ENCODE measurements at regions not wholly inside any gene's neighbourhood (a gene's known extent, or its start where the extent isn't known, plus 50 kb on each side); places are given as distances from the start of the nearest gene placed in this dataset.
A peak's percentile ranks its signal among the peaks of the same experiment; 100 is the strongest.
"Not testable (repeated sequence)": the region's sequence is repeated elsewhere in the genome, so short reads cannot be mapped to it uniquely, and the experiment has no call there.

DNA sequence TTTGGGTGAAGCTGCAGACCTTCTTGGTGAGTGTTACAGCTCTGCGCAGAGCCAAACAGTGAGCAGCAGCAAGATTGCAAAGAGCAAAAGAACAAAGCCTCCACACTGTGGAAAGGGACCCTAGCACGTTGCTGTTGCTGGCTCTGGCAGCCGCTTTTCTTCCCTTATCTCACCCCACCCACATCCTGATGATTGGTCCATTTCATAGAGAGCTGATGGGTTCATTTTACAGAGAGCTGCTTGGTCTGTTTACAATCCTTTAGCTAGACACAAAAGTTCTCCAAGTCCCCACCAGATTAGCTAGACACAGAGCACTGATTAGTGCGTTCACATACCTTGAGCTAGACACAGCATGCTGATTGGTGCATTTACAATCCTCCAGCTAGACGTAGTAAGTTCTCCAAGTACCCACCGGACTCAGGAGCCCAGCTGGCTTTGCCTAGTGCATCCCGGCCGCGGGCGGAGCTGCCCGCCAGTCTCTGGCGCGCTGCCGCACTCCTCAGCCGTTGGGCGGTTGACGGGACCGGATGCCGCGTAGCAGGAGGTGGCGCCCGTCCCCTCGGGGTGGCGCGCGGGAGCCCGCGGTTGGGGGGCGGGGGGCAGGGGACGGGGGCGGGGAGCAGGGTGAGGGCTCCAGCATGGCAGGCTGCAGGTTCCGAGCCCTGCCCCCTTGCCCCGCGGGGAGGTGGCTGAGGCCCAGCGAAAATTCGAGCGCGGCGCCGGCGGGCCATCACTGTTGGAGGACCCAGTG lies 201.4 kb upstream of the C1QTNF3 start:
- not testable (repeated sequence) for H3K4me1 Mint-ChIP-seq (ENCODE audit: low read depth); H3K27me3 Mint-ChIP-seq (ENCODE audit: low read depth); H3K9me3 Mint-ChIP-seq (ENCODE audit: low read depth); H3K36me3 Mint-ChIP-seq (ENCODE audit: low read depth)
- Mint-ChIP-seq H3K4me3 (ENCODE audit: unreplicated experiment) (peak overlapping the region; percentile 73), H3K27ac (ENCODE audit: unreplicated experiment) (peak overlapping the region; percentile 94)
- DNase-seq (ENCODE audit: low spot score): peak; percentile 59

DNA sequence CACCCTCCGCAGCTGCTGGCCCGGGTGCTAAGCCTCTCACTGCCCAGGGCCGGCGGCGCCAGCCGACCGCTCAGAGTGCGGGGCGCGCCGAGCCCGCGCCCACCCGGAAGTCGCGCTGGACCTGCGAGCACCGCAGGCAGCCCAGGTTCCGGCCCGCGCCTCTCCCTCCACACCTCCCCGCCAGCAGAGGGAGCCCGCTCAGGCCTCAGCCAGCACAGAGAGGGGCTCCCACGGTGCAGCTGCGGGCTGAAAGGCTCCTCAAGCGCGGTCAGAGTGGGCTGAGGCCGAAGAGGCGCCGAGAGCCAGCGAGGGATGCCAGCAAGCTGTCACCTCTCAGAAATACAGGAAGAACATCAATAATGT lies 202.0 kb upstream of the C1QTNF3 start:
- H3K4me1 Mint-ChIP-seq (ENCODE audit: low read depth); H3K27ac Mint-ChIP-seq (ENCODE audit: unreplicated experiment); H3K27me3 Mint-ChIP-seq (ENCODE audit: low read depth); H3K4me3 Mint-ChIP-seq (ENCODE audit: unreplicated experiment); DNase-seq (ENCODE audit: low spot score); H3K9me3 Mint-ChIP-seq (ENCODE audit: low read depth); H3K36me3 Mint-ChIP-seq (ENCODE audit: low read depth): not testable (repeated sequence)

DNA sequence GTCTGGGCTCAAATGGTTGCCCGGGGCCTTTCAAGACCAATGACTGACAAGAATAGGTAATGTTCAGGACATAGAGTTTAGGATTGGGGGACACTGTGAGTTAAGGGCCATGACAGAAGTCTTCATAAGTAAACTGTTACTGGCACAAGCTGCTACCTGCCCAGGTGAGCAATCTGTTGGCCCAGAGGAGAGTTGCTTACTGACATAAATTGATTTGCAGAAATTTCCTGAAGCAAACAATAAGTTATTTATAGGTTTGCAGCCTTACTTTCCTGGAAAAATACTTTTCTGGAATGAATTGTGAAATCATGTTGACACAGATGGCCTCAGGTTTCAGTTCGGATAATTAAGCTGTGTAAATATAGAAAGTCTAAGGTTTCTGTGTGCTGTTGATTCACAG lies 202.8 kb upstream of the C1QTNF3 start:
- H3K9me3 Mint-ChIP-seq (ENCODE audit: low read depth); H3K27ac Mint-ChIP-seq (ENCODE audit: unreplicated experiment); H3K27me3 Mint-ChIP-seq (ENCODE audit: low read depth); DNase-seq (ENCODE audit: low spot score); H3K4me1 Mint-ChIP-seq (ENCODE audit: low read depth); H3K36me3 Mint-ChIP-seq (ENCODE audit: low read depth): not testable (repeated sequence)
- H3K4me3 Mint-ChIP-seq (ENCODE audit: unreplicated experiment): peak overlapping the region; percentile 35

DNA sequence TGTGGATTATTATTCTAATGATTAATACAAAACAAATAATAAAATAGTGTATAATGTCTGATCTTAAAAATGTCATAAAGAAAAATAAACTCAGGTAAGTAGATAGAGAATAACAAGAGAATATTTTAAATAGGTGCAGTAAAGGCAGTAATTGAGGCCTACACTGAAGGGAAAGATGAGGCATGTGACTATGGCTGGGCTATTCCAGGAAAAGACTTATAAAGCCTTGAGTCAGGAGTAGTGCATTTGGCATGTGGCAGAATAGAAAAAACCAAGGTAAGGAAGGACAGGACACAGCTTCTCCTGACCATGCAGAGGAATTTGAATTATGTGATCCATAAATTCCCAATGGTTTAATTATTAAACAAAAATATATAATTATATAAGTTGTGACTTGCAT lies 215.6 kb upstream of the C1QTNF3 start:
- not testable (repeated sequence) for H3K27me3 Mint-ChIP-seq (ENCODE audit: low read depth); H3K36me3 Mint-ChIP-seq (ENCODE audit: low read depth); H3K4me3 Mint-ChIP-seq (ENCODE audit: unreplicated experiment); H3K27ac Mint-ChIP-seq (ENCODE audit: unreplicated experiment); DNase-seq (ENCODE audit: low spot score); H3K4me1 Mint-ChIP-seq (ENCODE audit: low read depth); H3K9me3 Mint-ChIP-seq (ENCODE audit: low read depth)

DNA sequence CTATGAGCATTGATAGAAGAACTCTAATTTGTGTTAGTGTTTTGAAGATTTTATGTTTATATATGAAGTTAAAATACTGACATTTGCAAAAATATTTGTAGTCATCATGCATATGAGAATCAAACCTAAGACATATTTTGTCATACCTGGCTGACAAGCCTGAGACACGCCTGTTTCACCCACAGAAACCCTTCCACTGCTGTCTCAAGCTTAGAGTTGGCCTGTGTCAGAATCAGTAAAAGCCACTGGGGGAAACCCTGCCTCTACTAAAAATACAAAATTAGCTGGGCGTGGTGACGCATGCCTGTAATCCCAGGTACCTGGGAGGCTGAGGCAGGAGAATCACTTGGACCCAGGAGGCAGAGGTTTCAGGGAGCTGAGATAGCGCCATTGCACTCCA lies 218.0 kb upstream of the C1QTNF3 start:
- not testable (repeated sequence) for H3K27ac Mint-ChIP-seq (ENCODE audit: unreplicated experiment); H3K9me3 Mint-ChIP-seq (ENCODE audit: low read depth); DNase-seq (ENCODE audit: low spot score); H3K27me3 Mint-ChIP-seq (ENCODE audit: low read depth); H3K36me3 Mint-ChIP-seq (ENCODE audit: low read depth); H3K4me1 Mint-ChIP-seq (ENCODE audit: low read depth); H3K4me3 Mint-ChIP-seq (ENCODE audit: unreplicated experiment)

DNA sequence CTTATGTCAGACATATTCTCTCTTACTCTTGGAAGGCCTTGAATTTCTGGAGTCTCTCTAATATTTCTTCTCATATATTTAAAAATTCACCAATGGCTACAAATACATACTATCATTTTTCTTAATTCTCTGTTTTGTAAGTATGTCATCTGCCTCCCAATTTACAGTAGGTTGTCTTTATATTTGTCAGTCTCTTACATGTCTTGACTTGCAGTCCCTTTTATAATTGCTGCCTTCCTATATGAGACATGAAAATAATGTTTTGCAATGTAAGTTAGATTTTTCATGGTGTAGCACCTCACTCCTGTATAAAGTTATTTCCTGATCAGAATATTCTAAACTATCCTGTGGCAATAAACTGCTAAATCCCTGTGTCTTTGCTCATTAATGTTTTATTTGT lies 223.1 kb upstream of the C1QTNF3 start:
- not testable (repeated sequence) for DNase-seq (ENCODE audit: low spot score); H3K9me3 Mint-ChIP-seq (ENCODE audit: low read depth); H3K27ac Mint-ChIP-seq (ENCODE audit: unreplicated experiment); H3K36me3 Mint-ChIP-seq (ENCODE audit: low read depth); H3K4me3 Mint-ChIP-seq (ENCODE audit: unreplicated experiment); H3K4me1 Mint-ChIP-seq (ENCODE audit: low read depth); H3K27me3 Mint-ChIP-seq (ENCODE audit: low read depth)

DNA sequence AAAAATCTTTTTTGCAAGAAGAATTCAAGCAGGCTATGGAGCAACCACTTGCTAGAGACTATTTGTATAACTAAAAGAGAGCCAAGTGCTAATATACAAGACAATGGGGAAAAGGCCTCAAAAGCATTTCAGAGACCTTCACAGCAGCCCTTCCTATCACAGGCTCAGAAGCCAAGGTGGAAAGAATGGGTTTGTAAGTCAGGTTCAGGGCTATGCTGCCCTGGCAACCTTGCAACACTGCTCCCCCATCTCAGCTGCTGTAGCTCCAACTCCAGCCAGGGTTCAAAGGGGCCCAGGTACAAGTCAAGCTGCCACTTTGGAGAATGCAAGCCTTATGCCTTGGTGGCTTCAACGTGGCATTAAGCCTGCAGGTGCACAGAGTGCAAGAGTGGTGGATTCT lies 253.7 kb upstream of the C1QTNF3 start:
- not testable (repeated sequence) for H3K27me3 Mint-ChIP-seq (ENCODE audit: low read depth); H3K36me3 Mint-ChIP-seq (ENCODE audit: low read depth); H3K27ac Mint-ChIP-seq (ENCODE audit: unreplicated experiment)

DNA sequence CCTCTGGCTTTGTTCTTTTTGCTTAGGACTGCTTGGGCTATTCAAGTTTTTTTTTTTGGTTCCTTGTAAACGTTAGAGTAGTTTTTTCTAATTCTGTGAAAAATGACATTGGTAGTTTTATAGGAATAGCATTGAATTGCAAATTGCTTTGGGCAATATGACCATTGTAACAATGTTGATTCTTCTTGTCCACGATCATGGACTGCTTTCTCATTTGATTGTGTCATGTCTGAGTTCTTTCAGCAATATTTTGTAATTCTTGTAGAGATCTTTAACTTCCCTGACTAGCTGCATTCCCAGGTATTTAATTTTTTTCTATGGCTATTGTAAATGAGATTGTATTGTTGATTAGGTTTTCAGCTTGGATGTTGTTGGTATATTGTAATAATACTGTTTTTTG lies 286.2 kb upstream of the C1QTNF3 start:
- not testable (repeated sequence) for H3K36me3 Mint-ChIP-seq (ENCODE audit: low read depth); H3K27me3 Mint-ChIP-seq (ENCODE audit: low read depth); H3K27ac Mint-ChIP-seq (ENCODE audit: unreplicated experiment); H3K4me3 Mint-ChIP-seq (ENCODE audit: unreplicated experiment); H3K9me3 Mint-ChIP-seq (ENCODE audit: low read depth); DNase-seq (ENCODE audit: low spot score); H3K4me1 Mint-ChIP-seq (ENCODE audit: low read depth)

More for the DNA sequence above, 253.7 kb upstream of the C1QTNF3 start:
- not testable (repeated sequence) for H3K9me3 Mint-ChIP-seq (ENCODE audit: low read depth); DNase-seq (ENCODE audit: low spot score); H3K4me3 Mint-ChIP-seq (ENCODE audit: unreplicated experiment); H3K4me1 Mint-ChIP-seq (ENCODE audit: low read depth)

DNA sequence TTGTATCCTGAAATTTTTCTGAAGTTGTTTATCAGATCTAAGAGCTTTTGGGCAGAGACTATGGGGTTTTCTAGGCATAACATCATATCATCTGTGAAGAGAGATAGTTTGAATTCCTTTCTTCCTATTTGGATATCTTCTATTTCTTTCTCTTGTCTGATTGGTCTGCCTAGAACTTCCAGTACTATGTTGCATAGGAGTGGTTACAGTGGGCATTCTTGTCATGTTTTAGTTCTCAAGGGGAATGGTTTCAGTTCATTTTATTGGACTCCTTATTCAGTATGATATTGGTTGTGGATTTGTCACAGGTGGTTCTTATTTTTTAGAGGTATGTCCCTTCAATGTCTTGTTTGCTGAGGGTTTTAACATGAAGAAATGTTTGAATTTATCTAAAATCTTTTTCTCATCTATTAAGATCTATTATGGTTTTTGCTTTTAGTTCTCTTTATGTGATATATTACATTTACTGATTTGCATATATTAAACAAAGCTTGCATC lies 286.6 kb upstream of the C1QTNF3 start:
- H3K27ac Mint-ChIP-seq (ENCODE audit: unreplicated experiment); DNase-seq (ENCODE audit: low spot score); H3K27me3 Mint-ChIP-seq (ENCODE audit: low read depth); H3K4me1 Mint-ChIP-seq (ENCODE audit: low read depth); H3K36me3 Mint-ChIP-seq (ENCODE audit: low read depth); H3K9me3 Mint-ChIP-seq (ENCODE audit: low read depth); H3K4me3 Mint-ChIP-seq (ENCODE audit: unreplicated experiment): not testable (repeated sequence)

DNA sequence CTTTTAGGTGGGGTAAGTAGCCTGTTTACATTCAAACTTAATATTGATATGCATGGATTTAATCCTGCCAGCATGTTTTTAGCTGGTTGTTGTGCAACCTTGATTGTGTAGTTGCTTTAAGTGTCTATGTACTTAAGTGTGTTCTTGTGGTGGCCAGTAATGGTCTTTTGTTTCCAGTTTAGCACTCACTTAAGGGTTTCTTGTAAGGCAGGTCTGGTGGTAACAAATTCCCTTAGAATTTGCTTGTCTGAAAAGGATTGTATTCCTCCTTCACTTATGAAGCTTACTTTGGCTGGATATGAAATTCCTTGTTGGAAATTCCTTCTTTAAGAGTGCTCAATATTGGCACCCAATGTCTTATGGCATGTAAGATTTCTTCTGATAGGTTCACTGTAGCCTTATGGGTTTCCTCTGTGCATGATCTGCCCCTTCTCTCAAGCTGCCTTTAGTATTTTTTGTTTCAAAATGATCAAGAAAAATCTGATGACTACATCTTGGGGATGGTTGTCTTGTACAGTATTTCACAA lies 289.0 kb upstream of the C1QTNF3 start:
- not testable (repeated sequence) for H3K27me3 Mint-ChIP-seq (ENCODE audit: low read depth); DNase-seq (ENCODE audit: low spot score); H3K27ac Mint-ChIP-seq (ENCODE audit: unreplicated experiment); H3K4me3 Mint-ChIP-seq (ENCODE audit: unreplicated experiment); H3K9me3 Mint-ChIP-seq (ENCODE audit: low read depth); H3K4me1 Mint-ChIP-seq (ENCODE audit: low read depth); H3K36me3 Mint-ChIP-seq (ENCODE audit: low read depth)

DNA sequence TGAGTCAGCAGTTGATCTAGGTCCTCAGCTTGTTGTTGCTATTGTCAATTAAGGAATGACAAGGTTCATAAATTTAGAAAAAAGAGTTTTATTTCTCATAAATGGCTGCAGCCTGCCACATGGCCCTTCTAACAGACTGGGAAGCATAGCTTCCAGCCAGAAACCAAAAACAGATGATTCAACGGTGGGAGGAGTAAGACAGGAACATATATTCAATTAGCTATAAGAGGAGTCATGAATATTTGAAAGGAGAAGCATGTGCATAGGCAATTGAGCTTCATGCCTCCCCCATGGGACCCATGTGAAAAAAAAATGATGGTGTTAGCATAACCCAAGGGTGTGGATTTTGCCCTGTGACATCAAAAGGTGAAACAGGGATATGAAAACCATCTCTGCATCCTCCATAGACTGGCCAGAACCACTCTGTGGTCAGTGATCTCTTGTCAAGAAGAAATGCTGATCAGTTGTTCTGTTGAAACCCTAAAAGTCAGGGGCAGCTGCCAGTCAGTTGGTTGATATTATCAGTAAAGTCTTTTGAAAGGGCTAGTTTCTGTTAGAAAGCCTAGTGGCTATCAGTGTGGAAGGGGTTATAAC lies 296.5 kb upstream of the C1QTNF3 start:
- H3K36me3 Mint-ChIP-seq (ENCODE audit: low read depth); H3K4me1 Mint-ChIP-seq (ENCODE audit: low read depth); DNase-seq (ENCODE audit: low spot score); H3K27me3 Mint-ChIP-seq (ENCODE audit: low read depth); H3K9me3 Mint-ChIP-seq (ENCODE audit: low read depth); H3K4me3 Mint-ChIP-seq (ENCODE audit: unreplicated experiment); H3K27ac Mint-ChIP-seq (ENCODE audit: unreplicated experiment): not testable (repeated sequence)

DNA sequence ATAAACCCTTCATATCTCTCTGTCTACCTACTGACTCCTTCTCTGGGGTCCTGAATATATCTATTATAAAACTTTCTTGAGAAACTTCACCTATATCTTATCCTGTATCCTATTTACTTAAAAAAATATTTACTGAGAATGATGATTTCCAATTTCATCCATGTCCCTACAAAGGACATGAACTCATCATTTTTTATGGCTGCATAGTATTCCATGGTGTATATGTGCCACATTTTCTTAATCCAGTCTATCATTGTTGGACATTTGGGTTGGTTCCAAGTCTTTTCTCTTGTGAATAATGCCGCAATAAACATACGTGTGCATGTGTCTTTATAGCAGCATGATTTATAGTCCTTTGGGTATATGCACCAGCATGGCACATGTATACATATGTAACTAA lies 301.7 kb upstream of the RAI14 start:
- H3K4me3 Mint-ChIP-seq (ENCODE audit: unreplicated experiment); H3K27ac Mint-ChIP-seq (ENCODE audit: unreplicated experiment); H3K27me3 Mint-ChIP-seq (ENCODE audit: low read depth); DNase-seq (ENCODE audit: low spot score); H3K4me1 Mint-ChIP-seq (ENCODE audit: low read depth); H3K36me3 Mint-ChIP-seq (ENCODE audit: low read depth); H3K9me3 Mint-ChIP-seq (ENCODE audit: low read depth): not testable (repeated sequence)

DNA sequence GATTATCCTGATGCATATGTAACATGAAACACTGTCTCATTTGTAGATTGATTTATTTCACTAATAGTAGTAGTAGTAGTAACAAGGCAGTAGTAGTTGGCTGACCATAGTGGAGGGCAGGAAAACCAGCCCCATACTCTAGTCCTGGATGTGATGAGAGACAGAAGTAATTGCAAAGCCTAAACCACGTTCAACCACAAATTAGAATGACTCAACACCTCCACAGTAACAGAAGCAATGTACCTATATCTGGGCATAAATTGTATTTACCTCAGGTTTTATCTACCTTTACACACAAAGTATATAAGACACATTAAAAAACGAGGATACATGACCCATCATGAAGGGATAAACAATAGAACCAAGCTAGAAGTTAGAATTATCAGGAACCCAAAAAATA lies 284.7 kb upstream of the RAI14 start:
- H3K9me3 Mint-ChIP-seq (ENCODE audit: low read depth): peaks cover 14% of the 10 kb centered on the region
- DNase-seq (ENCODE audit: low spot score); H3K27ac Mint-ChIP-seq (ENCODE audit: unreplicated experiment); H3K36me3 Mint-ChIP-seq (ENCODE audit: low read depth); H3K4me3 Mint-ChIP-seq (ENCODE audit: unreplicated experiment); H3K27me3 Mint-ChIP-seq (ENCODE audit: low read depth); H3K4me1 Mint-ChIP-seq (ENCODE audit: low read depth): not testable (repeated sequence)
